ENCODE measurements at regions not wholly inside any gene's neighbourhood (a gene's known extent, or its start where the extent isn't known, plus 50 kb on each side); places are given as distances from the start of the nearest gene placed in this dataset.
A peak's percentile ranks its signal among the peaks of the same experiment; 100 is the strongest.

GRCh38 chr7:149616898-149617297 is 119.3 kb upstream of the ZNF746 start:
- peaks cover 18 to 66% (median 38%) of the 10 kb centered on the region in 4 donors for H3K36me3 ChIP-seq (ENCODE audit: control insufficient read depth in 4 of 4, insufficient read depth in 4 of 4, low read length in 4 of 4)
- H3K9me3 ChIP-seq (ENCODE audit: control insufficient read depth in 4 of 4, insufficient read depth in 3 of 4, low read length in 3 of 4), result no peaks in the 10 kb centered on the region
- DNase-seq (no peak), ATAC-seq (ENCODE audit: insufficient read depth, low FRiP score) (no peak)
- 87 to 90% methylated on average over 8 of the region's 8 CpGs for WGBS, 2 donors
- TF ChIP-seq, protein P1, sequence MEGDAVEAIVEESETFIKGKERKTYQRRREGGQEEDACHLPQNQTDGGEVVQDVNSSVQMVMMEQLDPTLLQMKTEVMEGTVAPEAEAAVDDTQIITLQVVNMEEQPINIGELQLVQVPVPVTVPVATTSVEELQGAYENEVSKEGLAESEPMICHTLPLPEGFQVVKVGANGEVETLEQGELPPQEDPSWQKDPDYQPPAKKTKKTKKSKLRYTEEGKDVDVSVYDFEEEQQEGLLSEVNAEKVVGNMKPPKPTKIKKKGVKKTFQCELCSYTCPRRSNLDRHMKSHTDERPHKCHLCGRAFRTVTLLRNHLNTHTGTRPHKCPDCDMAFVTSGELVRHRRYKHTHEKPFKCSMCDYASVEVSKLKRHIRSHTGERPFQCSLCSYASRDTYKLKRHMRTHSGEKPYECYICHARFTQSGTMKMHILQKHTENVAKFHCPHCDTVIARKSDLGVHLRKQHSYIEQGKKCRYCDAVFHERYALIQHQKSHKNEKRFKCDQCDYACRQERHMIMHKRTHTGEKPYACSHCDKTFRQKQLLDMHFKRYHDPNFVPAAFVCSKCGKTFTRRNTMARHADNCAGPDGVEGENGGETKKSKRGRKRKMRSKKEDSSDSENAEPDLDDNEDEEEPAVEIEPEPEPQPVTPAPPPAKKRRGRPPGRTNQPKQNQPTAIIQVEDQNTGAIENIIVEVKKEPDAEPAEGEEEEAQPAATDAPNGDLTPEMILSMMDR (IDR thresholded peaks at IDR 0.05; ENCODE audit: control extremely low read depth, extremely low read depth), result no peak
- no peaks in the 10 kb centered on the region for H3K4me1 ChIP-seq (ENCODE audit: control insufficient read depth in 5 of 5, insufficient read depth in 5 of 5, low read length in 5 of 5)
- H3K9ac ChIP-seq (ENCODE audit: insufficient read depth in 1 of 2, low read length in 2 of 2), result no peak overlapping the region
- no peak overlapping the region for H3K27ac ChIP-seq (ENCODE audit: low read depth in 1 of 2, low read length in 1 of 2)
- H3K27me3 ChIP-seq (ENCODE audit: control insufficient read depth in 3 of 3, insufficient read depth in 3 of 3, low read length in 2 of 3), result no peaks in the 10 kb centered on the region
- no peak overlapping the region for H3K4me3 ChIP-seq

DNA sequence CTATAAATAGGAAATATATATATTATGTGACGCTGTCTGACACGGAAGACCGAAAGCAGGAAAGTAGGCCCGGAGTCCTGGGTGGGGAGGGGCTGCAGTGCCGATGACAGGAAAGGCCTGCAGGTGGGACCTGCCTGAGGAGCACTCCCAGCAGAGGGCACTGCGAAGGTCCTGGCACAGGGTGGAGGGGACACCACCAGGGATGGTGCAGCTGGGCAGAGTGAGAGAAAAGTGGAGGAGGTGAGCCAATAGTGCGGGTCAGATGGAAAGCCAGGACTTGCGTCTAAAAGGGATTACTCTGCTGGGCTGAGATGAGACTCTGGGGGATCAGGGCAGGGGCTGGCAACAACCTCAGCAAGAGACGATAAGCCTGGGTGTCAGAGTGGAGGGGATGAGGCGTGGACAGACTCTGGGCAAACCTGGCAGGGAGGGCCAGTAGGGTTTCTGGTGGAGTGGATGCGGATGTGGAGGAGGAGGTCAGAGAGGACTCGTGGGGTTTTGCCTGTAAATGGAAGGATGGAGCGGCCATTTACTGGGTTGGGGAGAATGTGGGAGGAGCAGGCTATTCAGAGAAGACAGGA is 118.2 kb upstream of the ZNF746 start:
- ATAC-seq (ENCODE audit: insufficient read depth, low FRiP score) (no peak), DNase-seq (no peak)
- Histone ChIP-seq H3K4me3 (no peak overlapping the region), H3K27me3 (ENCODE audit: control insufficient read depth in 3 of 3, insufficient read depth in 3 of 3, low read length in 2 of 3) (no peaks in the 10 kb centered on the region), H3K27ac (ENCODE audit: low read depth in 1 of 2, low read length in 1 of 2) (no peak overlapping the region), H3K9ac (ENCODE audit: insufficient read depth in 1 of 2, low read length in 2 of 2) (no peak overlapping the region), H3K4me1 (ENCODE audit: control insufficient read depth in 5 of 5, insufficient read depth in 5 of 5, low read length in 5 of 5) (no peaks in the 10 kb centered on the region), H3K36me3 (ENCODE audit: control insufficient read depth in 4 of 4, insufficient read depth in 4 of 4, low read length in 4 of 4) (peaks cover 18 to 74% (median 41%) of the 10 kb centered on the region in 4 donors), H3K9me3 (ENCODE audit: control insufficient read depth in 4 of 4, insufficient read depth in 3 of 4, low read length in 3 of 4) (no peaks in the 10 kb centered on the region)
- WGBS, 2 donors, result 88 to 92% methylated on average over 13 of the region's 13 CpGs
- TF ChIP-seq, protein P1 (IDR thresholded peaks at IDR 0.05; ENCODE audit: control extremely low read depth, extremely low read depth), result no peak

DNA sequence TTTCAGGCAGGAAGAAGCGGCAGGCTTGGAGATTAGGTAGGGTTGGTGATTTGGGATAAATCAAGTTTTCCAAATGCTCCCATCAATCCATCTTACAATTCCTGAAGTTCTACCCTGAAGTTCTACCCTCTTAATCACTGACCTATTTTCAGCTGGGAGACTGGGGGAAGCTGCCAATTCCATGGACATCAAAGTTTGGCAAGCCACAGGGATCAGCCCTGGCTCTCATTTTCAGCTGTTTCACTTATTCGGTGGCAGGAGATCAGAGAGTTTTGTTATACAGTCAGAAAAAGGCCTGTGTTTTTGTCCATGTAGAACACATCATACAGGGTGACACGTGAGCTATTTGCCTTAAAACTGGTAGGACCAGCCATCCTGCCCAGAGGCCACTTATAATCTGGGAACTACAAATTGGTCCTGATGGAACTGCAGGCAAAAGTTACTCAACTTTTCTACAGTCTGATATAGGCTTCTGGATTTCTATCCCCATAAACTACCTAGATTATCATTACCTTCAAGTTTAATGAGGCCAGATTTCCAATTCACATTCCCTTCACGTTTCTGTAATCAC is 112.9 kb upstream of the ZNF746 start:
- Histone ChIP-seq H3K36me3 (ENCODE audit: control insufficient read depth in 4 of 4, insufficient read depth in 4 of 4, low read length in 4 of 4) (peaks cover 12 to 49% (median 20%) of the 10 kb centered on the region in 4 donors), H3K27ac (ENCODE audit: low read depth in 1 of 2, low read length in 1 of 2) (no peak overlapping the region), H3K9me3 (ENCODE audit: control insufficient read depth in 4 of 4, insufficient read depth in 3 of 4, low read length in 3 of 4) (no peaks in the 10 kb centered on the region), H3K4me1 (ENCODE audit: control insufficient read depth in 5 of 5, insufficient read depth in 5 of 5, low read length in 5 of 5) (no peaks in the 10 kb centered on the region), H3K4me3 (no peak overlapping the region), H3K9ac (ENCODE audit: insufficient read depth in 1 of 2, low read length in 2 of 2) (no peak overlapping the region), H3K27me3 (ENCODE audit: control insufficient read depth in 3 of 3, insufficient read depth in 3 of 3, low read length in 2 of 3) (no peaks in the 10 kb centered on the region)
- TF ChIP-seq, protein P1 (IDR thresholded peaks at IDR 0.05; ENCODE audit: control extremely low read depth, extremely low read depth), result no peak
- DNase-seq (peak in 1 of 3 donors; percentile 22), ATAC-seq (ENCODE audit: insufficient read depth, low FRiP score) (no peak)
- 83 to 89% methylated on average over 4 of the region's 4 CpGs for WGBS, 2 donors

Measured in lung (tissue), 11 donors.